Astrocyte (in vitro differentiated cells and primary cell): ENCODE measurements at regions not wholly inside any gene's neighbourhood (a gene's known extent, or its start where the extent isn't known, plus 50 kb on each side); places are given as distances from the start of the nearest gene placed in this dataset.

ENCODE experiments used
- EZH2 ChIP-seq: IDR thresholded peaks from 2 replicates; pipeline ENCODE4 v1.6.1; 2012; ENCODE audit warnings: mild to moderate bottlenecking, low read length, inconsistent platforms; ENCODE audit not compliant: insufficient read depth
- TF ChIP-seq, protein P1 (sequence below): IDR thresholded peaks from 2 replicates; pipeline ENCODE4 v1.5.1; 2011; ENCODE audit warnings: low read depth, mild to moderate bottlenecking, inconsistent platforms, low read length, moderate library complexity; ENCODE audit not compliant: insufficient read depth

- TF ChIP-seq, protein P1, sequence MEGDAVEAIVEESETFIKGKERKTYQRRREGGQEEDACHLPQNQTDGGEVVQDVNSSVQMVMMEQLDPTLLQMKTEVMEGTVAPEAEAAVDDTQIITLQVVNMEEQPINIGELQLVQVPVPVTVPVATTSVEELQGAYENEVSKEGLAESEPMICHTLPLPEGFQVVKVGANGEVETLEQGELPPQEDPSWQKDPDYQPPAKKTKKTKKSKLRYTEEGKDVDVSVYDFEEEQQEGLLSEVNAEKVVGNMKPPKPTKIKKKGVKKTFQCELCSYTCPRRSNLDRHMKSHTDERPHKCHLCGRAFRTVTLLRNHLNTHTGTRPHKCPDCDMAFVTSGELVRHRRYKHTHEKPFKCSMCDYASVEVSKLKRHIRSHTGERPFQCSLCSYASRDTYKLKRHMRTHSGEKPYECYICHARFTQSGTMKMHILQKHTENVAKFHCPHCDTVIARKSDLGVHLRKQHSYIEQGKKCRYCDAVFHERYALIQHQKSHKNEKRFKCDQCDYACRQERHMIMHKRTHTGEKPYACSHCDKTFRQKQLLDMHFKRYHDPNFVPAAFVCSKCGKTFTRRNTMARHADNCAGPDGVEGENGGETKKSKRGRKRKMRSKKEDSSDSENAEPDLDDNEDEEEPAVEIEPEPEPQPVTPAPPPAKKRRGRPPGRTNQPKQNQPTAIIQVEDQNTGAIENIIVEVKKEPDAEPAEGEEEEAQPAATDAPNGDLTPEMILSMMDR, result no peak
- TF ChIP-seq EZH2, result no peak
These were observed 62.8 kb downstream of the IRF2BP2 start for GRCh38 chr1:234546890-234547788.
